LNCaP clone FGC (cell line): ENCODE measurements at regions not wholly inside any gene's neighbourhood (a gene's known extent, or its start where the extent isn't known, plus 50 kb on each side); places are given as distances from the start of the nearest gene placed in this dataset.

Source experiments
- DNase-seq: peaks from one replicate; pipeline ENCODE4 v3.0.0-alpha.2; 2011; ENCODE audit warnings: low read depth
- H3K4me3 ChIP-seq: 2 replicates; pipeline ENCODE4 v1.5.1; 2011; ENCODE audit warnings: mild to moderate bottlenecking, low read depth, low read length, control low read depth
- CTCF ChIP-seq: IDR thresholded peaks from 2 replicates; pipeline ENCODE4 v1.5.1; 2012; ENCODE audit warnings: mild to moderate bottlenecking; ENCODE audit not compliant: control insufficient read depth, insufficient read depth; ENCODE audit errors: extremely low read depth

- no peak for TF ChIP-seq CTCF
- no peak overlapping the region for H3K4me3 ChIP-seq
- DNase-seq = no peak
Measured at GRCh38 chr7:132063800-132064199, 507.4 kb upstream of the PODXL start.

- no peak for TF ChIP-seq CTCF
- H3K4me3 ChIP-seq = no peak overlapping the region
- no peak for DNase-seq
Measured at GRCh38 chr7:132061937-132062336, 505.5 kb upstream of the PODXL start.

- H3K4me3 ChIP-seq = no peak overlapping the region
- DNase-seq = no peak
- TF ChIP-seq CTCF = no peak
Measured at GRCh38 chr7:132059141-132059540, 502.7 kb upstream of the PODXL start.

- no peak overlapping the region for H3K4me3 ChIP-seq
- TF ChIP-seq CTCF = no peak
- no peak for DNase-seq
Measured at GRCh38 chr7:132055336-132056120, 499.1 kb upstream of the PODXL start.

- no peak for TF ChIP-seq CTCF
- no peak for DNase-seq
- no peak overlapping the region for H3K4me3 ChIP-seq
Measured at GRCh38 chr7:132053871-132054270, 497.4 kb upstream of the PODXL start.

GRCh38 chr7:132051311-132051710, 494.9 kb upstream of the PODXL start:
- TF ChIP-seq CTCF = no peak
- DNase-seq = no peak
- no peak overlapping the region for H3K4me3 ChIP-seq
